HG02885 (cell line): ENCODE measurements at regions not wholly inside any gene's neighbourhood (a gene's known extent, or its start where the extent isn't known, plus 50 kb on each side); places are given as distances from the start of the nearest gene placed in this dataset.
"Not testable (repeated sequence)": the region's sequence is repeated elsewhere in the genome, so short reads cannot be mapped to it uniquely, and the experiment has no call there.

Experiments used
- ATAC-seq: cut with Tn5 transposase; IDR thresholded peaks from one replicate; pipeline ENCODE4 v1.9.1; 2021; ENCODE audit warnings: mild to moderate bottlenecking; ENCODE audit not compliant: unreplicated experiment, poor library complexity

DNA sequence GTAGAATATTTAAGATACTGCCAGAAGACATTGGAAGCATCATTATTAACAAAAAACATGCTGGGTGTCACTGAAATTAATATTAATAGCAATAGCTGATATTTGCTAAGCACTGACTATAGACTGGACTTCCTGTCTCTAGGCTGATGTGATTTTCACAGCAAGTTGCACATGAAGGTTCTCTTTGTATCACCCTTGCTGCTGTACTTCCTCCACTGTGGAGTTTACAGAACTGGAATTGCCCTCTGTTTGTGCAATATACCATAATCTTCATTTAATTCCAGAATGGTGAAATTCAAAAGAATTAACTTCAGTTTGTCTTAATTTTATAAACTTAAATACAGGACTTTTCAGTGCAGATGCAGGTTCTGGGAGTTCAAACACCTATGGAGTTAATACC lies 585.1 kb downstream of the RNF144A start:
- no peak for ATAC-seq

DNA sequence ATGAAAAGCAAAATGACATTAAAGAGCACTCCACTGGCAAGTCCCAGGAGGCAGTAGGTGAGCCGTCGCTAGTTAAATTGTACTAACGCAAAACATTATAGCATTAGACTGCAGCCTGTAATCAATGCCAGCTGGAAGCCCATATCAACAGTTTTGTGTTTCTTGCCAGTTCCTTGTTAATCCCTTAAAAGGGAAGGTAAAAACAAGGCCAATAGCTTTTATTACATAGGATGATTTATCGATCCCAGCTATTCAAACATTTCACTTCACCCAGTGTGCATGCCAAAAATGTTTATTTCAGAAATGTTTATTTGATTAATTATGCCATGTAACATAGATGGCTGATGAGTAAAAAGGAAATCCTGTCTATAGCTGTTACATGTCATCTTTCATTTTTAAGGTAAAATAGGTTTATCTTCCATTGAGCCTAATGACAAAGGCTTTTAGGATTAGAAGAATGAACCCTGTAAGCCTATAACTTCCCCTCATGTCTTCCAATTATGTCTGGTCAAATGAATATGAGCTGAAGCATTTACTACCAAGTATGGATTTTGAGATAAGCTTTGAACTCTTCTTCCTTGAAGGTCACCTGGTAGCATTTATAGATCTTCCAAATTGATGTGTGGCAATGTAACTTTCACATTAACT lies 591.2 kb downstream of the RNF144A start:
- ATAC-seq, result no peak

DNA sequence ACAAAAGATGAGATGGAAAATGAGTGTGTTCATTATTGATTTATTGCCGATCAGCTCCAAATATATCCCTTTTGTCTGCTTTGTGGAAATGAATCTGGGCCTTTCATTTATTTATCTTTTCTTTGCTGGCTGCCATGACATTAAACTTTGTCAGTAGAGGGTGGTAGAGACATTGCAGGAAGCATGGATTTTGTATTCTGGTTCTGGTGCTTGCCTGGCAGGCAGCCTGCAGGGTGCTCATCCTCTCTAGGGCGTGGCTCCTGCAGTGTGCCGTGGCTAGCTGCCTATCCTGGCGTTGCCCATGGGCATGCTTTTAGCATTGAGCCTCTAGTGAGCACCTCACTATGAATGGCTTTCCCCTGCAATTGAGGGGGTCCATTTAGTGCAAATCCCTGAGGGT lies 593.1 kb downstream of the RNF144A start:
- ATAC-seq, result no peak

DNA sequence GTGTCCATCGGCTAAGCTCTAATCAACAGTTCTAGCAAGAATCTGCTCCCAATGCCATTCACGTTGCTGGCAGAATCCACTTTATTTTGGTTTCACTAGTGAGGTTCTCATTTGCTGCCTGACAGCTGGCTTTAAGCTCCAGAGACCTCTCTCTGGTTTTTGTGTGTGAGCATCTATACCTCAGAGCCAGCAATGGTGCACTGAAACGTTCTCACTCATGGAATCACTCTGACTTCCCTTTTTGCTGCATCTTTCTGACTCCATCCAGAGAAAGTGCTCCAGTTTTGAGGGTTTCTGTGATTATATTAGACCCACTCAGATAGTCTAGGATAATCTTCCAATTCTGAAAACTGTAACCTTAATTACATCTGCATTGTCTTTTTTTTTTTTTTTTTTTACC lies 596.6 kb downstream of the RNF144A start:
- no peak for ATAC-seq

DNA sequence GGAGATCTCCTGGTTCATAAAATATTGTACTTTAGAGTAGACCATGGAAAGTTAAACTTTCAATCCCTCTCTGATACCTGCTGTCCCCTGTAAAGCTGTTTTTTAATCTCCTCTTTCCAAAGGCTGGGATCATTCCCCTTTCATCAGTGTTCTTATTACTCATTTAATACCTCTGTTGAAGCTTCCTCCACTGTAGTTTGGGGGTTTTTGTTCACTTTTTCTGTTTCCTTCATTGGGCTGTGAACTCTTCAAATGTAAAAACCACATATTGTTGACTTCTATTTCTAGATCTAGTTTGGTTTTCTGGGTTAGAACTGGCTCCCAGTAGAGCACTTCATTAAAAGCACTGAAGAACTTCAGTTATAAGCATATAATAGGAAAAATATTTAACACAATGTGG lies 598.1 kb downstream of the RNF144A start:
- ATAC-seq, result peak; percentile 77

DNA sequence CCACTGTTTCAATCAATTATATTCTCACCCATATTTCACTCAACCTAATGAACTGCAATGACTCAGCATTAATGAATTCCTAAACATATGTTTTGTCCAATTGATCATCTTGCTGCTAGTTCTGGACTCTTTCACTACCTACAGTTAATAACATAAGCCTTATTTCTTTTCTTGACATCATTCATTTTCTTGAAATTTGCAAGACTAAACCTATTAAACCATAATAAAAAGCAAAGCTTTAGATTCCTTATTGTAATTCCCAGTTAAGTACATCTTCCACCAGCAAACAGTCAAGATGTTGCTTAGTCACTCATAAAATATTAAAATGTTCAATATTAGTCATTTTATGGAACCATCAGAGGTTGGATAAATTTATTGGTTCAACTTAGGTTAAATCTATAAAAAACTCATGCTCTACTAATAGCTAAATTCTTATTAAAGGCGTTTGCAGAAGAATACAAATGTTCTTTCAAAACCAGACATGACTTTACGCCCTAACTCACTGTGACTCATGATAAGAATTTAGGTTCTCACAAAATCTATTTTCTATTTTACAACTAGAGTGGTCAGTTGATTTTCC lies 599.4 kb downstream of the RNF144A start:
- no peak for ATAC-seq

DNA sequence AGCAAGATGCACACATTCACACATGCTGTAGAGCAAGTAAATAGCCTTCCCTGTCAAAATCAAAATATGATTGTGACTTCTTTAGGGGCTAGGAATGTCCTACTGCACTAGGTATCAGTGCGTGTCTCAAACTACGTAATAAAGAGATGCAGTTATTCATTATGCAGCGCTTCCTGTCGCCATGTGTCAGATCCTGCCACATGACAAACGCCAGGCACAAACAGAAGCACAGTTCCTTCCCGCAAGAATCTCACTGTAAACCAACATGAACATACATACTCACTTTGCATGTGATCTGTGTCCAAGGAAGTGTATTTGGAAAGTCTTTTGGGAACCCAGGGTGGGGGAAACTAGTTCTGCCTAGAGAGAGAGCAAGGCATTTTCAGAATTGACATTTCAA lies 599.9 kb downstream of the RNF144A start:
- no peak for ATAC-seq

DNA sequence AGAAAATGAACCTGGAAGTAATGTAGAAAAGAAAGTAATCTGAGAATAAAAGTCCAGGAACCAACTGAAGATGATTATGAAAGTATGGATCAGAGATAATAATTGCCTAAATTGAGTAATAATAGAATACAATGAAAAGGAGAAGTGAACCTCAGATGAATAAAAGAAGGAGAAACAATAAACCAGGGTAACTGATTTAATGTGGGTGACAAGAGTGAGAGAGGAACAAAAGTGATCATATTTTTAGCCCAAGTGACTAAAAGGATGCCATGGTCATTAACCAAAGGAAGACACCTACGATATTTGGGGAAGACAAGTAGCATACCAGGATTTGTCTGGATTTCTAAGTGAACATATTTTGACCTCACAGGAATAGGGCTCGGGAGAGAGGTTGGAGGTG lies 600.6 kb downstream of the RNF144A start:
- no peak for ATAC-seq

DNA sequence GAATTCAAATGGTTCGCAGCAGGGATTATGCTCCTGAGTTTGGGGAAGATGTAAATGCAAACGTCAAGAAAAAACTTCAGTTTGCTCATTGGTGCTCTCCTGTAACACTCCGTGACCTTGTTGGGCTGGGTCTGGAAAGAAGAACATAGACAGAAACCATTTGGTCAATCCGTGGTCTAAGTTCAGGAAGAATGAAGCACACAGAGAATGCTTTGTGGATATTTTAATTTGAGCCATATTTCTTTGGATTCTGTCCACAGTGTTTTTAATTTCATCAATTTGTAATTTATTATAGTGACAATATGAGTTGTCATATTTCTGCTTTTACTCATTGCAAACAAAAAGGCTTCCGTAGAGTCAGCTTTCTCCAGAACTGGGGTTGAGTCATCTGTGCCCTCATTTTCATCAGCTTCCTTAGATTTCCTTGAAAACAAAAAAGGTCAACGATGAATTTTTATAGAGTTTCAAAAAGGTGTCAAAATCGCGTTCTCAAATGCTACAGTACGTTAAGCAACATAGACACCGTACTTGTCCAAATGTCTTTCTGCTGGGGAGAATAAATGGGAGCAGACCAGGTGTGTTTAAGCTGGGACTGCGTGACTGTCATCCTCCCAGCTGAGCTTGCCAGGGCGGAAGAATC lies 606.4 kb downstream of the RNF144A start:
- no peak for ATAC-seq

DNA sequence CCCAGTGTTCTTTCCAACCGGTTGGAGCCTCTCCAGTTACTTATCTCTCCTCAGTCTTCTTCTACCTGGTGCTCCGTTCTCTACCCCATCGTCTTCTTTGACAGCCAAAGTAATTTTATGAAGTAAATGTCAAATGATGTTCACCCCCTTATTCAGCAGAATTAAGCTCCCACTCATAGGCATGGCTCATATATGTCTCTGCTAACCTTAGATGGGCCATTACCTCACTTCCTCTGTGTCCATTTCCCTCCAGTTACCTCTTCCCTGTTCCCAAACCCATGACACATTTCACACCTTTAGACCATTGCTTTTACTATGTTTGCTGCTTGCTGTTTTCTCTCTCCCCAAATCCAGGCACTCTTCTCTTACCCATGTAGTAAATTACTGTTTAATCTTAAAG lies 607.0 kb downstream of the RNF144A start:
- no peak for ATAC-seq

DNA sequence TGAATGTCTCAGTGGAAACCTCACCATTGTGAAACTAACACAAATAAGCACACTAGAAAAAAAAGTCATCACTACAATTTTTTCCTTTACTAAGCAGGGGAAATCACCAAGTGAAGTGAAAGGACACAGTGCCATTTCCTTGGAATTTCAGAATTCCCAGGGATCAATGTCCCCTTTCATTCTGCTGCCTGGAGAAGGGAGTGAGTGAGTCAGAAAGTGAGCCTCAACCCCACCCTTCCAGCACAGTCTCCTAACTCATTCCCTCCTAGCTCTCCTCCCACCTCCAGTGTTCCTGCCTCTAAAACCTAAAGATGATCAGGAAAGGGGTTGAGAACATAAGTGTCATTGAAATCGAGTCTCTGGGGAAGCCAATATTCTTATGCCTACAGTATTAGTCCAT lies 608.5 kb downstream of the RNF144A start:
- ATAC-seq, result no peak

DNA sequence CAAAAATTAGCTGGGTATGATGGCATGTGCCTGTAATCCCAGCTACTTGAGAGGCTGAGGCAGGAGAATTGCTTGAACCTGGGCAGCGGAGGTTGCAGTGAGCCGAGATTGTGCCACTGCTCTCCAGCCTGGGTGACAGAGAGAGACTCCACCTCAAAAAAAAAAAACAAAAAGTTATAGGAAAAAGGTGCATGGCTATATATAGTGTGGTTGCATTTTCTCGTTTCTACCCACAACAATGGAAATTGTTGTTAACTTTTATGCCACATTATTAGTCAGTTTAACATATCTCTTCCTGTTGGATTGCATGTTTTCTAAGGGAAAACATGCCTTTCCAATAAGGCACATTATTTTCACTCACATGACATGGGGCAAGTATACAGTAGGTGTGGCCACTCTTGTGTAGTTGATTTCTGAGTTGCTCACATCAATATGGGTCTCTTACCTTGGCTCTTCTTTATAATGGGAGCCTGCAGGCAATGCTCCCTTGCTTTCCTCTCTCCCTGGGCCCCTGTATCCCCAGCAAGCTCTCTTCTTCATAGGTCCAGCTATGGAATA lies 610.0 kb downstream of the RNF144A start:
- ATAC-seq, result no peak

DNA sequence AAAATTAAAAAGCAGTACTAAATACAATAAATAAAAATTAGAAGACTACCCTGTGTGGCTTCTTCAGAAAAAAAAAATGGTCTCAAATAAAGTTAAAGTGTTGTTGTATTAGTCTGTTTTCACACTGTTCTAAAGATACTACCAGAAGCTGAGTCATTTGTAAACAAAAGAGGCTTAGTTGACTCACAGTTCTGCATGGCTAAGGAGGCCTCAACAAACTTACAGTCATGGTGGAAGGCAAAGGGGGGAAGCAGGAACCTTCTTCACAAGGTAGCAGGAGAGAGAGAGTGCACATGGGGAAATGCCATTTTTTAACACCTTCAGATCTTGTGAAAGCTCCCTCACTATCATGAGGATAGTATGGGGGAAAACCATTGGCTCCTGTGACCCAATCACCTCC lies 612.8 kb downstream of the RNF144A start:
- ATAC-seq, result no peak

DNA sequence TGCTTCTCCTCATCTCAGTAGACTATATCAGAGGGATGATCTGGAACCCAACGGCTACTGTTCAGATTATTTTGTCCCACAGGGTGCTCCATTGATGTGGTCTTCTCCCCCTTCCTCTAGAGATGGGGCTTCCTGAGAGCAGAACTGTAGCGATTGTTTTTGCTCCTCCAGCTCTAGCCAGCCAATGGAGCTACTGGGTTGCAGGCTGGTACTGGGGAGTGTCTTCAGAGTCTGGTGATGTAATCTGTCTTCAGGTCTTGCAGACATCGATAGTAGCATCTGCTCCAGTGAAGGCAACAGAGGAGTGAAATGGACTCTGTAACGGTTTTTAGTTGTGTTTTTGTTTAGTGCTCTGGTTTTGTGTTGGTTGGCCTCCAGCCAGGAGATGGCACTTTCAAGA lies 621.9 kb downstream of the RNF144A start:
- no peak for ATAC-seq

DNA sequence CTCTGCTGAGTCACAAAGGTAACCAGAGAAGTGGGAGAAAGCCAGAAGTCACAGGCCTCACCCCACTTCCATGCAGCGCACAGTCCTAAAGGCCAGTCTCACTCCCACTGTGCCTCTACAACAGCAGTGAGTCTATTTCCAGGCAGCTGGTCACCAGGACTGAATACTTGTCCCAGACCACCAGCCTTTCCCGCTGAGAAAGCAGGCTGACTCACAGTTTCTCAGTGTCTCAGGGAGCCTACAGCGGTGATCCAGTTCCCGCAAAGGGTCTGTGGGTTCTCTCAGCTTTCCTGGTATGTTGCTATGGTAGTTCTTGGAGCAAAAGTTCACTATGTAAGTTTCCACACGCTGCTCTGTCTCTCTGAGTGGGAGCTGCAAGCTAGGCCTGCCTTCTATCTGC lies 622.5 kb downstream of the RNF144A start:
- no peak for ATAC-seq

DNA sequence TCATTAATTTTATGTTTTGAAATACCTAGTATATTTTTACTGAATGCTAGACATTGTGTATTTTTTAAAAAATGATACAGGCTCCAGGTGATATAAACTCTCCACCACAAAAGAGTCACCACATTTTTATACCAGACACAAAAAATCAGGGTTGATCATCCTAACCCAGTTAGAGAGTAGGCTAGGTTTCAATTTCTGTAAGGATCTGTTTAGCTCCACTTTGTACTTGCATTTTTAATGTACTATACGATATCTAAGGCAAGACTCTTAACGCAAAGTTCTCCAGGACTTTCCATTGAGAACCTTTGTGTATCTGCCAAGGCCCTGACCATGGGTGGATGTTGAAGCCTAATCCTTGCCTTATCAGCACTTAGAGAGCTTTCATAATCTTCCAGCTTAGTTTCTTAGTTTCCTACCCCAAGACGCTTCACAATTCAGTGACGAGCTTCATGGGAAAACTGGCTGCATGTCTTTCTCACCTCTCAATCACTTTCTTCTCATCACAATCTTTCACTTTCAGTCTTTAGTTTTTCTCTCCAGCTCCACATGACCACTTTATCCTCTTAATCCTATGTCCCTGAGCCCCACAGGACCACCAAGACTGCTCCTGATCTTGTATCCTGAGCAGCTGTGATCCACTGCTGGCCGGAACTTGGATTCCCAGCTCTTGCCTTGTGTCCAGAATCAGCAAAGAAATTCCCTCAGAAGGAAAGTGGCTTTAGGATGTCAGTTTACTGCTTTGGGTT lies 635.8 kb downstream of the RNF144A start:
- ATAC-seq, result no peak

DNA sequence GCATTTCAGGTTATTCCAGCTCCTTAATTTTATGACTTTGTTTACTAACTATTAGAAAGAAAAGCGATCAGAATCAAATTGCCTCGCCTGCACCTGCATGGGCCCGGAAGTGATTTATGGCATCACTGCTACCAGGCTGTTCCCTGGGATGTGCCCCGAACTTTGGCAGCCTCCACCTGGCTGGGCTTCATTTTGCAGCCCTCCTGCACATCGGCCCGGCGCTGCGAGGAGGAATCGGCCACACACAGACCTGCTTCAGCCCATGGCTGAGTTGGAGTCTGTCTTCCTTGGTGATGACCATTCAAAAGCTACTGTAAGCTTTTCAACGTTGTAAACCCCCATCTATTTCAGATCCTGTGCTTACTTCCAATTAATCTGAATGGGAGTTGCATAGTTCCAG lies 638.0 kb downstream of the RNF144A start:
- ATAC-seq, result no peak

DNA sequence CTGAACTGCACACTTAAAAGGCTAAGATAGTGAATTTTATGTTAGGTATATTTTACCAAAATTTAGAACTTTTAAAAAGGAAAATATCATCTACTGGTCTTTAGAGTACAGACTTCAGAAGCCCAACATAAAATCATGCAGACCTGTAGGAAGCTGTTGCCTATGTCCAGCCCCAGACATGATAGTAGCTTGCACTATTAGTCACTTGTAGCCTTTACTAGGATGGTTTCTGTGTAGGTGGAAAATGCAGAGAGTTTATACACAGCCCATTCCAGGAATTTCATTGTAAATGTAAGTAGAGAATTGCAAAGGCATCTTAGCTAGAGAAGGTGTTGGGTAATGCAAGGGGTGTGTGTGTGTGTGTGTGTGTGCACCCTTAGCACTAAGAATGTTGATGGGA lies 640.2 kb downstream of the RNF144A start:
- no peak for ATAC-seq

DNA sequence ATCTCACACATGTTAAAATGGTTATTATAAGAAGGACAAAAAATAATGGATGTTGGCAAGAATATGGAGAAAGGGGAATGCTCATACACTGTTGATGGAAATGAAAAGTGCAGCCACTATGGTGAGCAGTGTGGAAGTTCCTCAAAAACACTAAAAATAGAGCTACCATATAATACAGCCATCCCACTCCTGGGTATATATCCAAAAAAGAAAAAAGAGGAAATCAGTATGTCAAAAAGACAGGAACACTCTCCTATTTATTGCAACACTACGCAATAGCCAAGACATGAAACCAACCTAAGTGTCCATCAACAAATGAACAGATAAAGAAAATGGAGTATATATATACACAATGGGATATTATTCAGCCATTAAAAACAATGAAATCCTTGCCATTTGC lies 642.6 kb downstream of the RNF144A start:
- ATAC-seq, result no peak

DNA sequence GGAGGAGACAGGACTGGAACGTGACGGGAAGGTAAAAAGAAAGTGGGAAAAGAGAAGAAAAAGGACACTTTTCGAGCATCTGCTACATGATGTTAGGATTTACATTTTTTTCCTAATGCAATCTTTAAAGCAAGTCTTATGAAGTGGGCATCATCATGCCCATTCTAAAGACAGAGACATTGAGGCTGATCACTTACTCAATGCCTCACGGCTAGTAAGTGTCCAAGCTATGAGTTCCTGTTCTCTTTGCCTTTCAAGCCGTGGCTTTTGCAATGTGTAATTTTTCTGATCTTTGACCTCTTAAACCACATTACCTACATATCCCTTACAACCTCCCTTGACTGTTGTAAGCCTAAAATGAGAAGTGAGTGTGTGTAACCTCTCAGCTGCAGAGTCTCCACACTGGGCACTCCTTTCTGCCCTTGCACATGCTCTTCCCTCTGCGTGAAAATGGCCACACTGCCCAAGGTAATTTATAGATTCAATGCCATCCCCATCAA lies 649.2 kb downstream of the RNF144A start:
- no peak for ATAC-seq

DNA sequence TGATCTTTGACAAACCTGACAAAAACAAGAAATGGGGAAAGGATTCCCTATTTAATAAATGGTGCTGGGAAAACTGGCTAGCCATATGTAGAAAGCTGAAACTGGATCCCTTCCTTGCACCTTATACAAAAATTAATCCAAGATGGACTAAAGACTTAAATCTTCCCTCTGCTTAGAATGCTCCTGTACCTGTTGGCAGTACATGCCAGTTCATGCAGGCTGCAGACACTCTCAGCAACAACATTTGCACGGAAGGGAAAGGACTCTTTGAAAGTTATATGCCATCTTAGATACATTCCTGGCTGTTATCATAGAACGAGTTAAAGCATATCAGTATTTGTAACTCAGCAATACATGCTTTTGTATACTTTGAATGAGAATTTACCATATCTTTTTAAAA lies 649.9 kb downstream of the RNF144A start:
- not testable (repeated sequence) for ATAC-seq
